Stimulated activated CD4-positive, alpha-beta T cell treated with anti-CD3 and anti-CD28 coated beads, Interleukin-12 subunit alpha, Interleukin-12 subunit beta, amount 100 ng/mL, for 24 hours (primary cell): ENCODE measurements at regions not wholly inside any gene's neighbourhood (a gene's known extent, or its start where the extent isn't known, plus 50 kb on each side); places are given as distances from the start of the nearest gene placed in this dataset.

ENCODE experiments used
- DNase-seq, 2 experiments: peaks; one replicate each; pipeline ENCODE4 v3.0.0-alpha.2; 2020; ENCODE audit warnings: low read depth in 2 of 2

DNA sequence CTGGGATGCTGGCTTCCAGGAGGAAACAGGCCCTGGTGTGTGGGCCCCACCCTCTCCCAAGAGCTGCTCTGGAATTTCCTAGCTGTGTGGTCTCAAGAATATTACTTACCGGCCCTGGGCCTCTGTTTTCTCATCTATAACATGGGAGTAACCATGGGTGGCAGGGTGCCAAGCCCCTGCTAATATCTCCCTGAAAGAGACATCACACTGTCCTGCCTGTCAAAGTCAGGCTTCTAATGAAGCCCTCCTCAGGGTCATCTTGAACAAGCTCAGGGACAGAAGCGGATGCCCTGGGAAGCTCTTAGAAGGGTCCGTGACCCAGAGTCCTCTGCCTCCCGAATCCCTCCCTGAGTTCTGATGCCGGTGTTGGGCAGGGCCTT is 173.2 kb upstream of the HDAC4 start:
- no peak for DNase-seq

GRCh38 chr2:239570971-239571520 is 170.2 kb upstream of the HDAC4 start:
- no peak for DNase-seq

- DNase-seq = no peak
Measured at GRCh38 chr2:239570216-239570925, 169.6 kb upstream of the HDAC4 start.

- no peak for DNase-seq
Measured at GRCh38 chr2:239569401-239570090, 168.7 kb upstream of the HDAC4 start.

GRCh38 chr2:239568601-239569000 is 167.8 kb upstream of the HDAC4 start:
- no peak for DNase-seq

DNA sequence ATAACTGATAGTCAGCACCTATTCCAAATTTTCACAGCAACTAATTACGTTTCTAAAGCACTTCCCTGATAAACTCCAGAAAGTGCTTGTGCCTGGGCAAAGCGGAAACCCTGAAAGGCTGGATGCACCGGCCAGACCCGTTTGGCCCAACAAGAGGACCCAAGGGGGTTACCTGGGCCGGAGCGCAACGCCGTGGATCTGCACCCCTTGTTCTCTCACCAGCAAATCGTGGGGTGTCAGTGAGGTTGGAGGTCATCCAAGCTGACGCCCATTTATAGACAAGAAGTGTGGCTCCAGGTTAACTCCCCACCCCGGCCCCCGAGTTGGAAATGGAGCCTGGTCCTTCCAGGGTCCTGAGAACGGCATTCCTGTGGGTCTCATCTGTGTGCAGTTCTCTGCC is 167.0 kb upstream of the HDAC4 start:
- DNase-seq = no peak

GRCh38 chr2:239566995-239567568 is 166.3 kb upstream of the HDAC4 start:
- no peak for DNase-seq

DNA sequence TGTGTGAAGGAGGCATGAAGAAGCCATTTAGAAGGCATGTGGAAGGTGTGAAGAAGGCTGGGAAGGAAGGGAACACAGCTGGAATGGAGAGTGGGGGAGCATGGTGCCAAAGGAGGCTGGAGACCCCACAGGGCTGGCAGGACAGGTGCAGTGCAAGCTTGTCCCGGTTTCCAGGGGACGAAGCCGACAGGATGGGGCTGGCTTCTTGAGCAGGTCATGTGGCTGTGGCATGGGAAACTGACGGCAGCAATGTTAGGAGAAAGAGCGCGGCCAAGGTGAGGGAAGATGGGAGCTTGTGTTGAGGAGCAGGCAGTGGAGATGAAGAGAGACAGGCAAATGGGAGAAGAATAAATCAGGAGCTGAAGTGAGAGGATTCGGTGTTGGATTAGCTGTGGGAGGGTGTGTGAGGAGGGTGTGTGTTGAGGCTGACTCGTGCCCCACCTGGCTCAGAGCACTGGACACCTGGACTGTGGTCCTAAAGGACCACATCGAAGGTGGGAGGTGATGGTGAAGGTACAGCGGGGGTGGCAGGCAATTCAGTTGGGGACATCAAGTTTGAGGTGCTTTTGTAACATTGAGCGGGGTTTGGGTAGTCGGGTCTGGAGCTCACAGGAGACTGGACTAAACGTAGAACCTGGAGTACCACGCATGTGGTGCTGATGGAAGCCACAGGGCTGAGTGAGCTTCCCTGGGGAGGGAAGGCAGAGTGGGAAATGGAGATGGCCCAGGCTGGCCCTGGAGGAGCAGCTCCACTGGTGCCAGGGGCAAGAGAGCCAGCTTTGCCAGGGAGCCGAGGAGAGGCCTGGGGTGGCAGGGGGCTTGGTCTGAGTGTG is 165.6 kb upstream of the HDAC4 start:
- no peak for DNase-seq

DNA sequence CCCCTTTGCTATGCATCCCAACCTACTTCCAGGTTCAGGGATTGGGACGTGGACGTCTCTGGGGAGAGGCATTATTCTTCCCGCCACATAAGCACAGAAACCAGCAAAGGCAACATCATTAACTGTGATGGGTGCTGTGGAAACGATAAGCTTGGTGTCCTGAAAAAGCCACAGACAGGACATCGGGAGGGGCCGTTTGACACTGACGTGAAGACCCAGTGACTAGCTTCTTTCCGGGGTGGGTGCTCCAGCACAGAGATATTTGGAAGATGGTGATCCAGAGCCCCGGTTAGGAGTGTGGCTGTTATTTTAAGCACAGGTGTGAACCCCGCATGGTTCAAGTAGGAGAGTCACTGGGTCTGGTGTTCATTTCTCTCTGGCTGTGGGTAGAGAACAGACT is 163.8 kb upstream of the HDAC4 start:
- no peak for DNase-seq

- DNase-seq = no peak
Measured at GRCh38 chr2:239563561-239563960, 162.7 kb upstream of the HDAC4 start.

- DNase-seq = no peak
Measured at GRCh38 chr2:239561446-239562001, 160.7 kb upstream of the HDAC4 start.

- DNase-seq = no peak
Measured at GRCh38 chr2:239559417-239560261, 158.8 kb upstream of the HDAC4 start.

DNA sequence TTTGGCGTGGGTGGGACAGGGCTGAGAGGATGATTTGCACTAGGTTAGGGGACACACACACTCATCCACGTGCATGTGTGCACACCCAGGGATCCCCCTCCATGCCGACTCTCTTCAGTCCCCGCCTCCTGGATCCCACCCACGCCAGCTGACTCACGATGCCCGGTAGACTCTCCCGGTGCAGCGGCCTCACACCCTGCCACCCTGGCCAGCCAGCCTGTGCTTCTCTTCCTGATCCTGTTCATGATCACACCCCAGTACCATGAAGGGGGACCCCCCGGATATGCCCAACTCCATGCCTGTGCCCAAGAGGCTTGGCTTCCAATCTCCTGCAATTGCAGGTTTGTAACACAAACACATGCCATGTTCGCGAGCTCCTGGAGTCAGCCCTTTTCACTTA is 157.8 kb upstream of the HDAC4 start:
- DNase-seq = no peak

- no peak for DNase-seq
Measured at GRCh38 chr2:239557516-239557915, 156.7 kb upstream of the HDAC4 start.

- DNase-seq = no peak
Measured at GRCh38 chr2:239555571-239555905, 154.7 kb upstream of the HDAC4 start.

DNA sequence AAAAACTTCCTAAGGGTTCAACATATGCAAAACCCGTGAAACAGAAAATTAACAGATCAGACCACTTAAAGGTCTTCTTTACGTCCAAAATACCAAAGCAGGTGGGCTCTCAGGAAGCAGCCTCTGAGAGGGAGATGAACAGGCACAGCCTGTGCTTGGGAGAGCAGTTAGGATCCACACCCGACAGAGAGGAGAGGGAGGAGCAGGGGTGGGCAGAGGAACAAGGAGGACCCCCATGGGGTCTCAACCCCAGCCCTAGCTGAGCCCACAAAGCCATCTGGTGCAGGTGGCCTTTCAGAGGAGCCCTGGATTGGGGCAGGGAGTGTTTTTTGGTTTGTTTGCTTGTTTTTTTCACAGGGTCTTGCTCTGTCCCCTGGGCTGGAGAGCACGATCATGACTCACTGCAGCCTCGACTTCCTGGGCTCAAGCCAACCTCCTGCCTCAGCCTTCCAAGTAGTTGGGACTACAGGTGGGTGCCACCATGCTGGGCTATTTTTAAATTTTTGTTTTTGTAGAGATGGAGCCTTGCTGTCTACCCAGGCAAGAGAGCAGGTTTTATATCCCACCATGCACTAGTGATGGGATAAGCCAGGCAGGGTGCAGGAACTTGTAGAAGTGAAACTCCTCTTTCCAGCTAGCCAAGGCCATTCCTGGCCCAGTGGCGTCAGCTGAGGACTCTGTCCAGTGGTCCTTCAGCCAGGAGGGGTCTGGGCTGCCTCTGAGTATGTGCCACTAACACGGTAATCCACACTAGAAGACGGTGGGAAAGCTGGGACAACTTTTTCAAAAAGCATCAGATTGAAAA is 154.1 kb upstream of the HDAC4 start:
- no peak for DNase-seq

DNA sequence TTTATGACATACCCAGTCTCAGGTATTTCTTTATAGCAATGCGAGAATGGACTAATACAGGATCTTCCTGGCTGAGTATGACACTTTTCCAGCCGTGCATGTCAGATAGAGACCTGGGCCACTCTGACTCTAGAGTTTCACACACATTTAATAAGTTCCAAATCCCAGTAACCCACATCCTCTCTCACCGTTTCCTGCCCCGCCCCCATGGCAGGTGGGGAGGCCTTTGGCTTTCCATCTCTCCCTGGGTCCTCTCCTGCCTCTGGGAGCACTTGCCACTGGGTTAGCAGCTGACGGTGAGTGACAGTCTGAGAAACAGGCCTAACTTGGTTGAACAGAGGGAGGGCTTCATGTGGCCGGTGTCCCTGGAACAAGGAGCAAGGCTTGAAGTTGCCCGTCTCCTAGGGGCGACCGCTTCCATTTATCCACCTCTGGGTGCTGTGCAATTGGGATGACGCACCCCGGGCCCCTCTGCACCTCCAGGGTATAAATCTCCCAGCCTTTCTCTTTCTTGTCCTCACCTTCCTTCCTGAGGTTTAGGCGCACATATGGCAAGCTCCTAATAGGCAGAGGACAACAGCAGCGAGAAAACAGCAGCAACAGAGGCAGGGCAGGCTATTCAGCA is 152.7 kb upstream of the HDAC4 start:
- no peak for DNase-seq

DNA sequence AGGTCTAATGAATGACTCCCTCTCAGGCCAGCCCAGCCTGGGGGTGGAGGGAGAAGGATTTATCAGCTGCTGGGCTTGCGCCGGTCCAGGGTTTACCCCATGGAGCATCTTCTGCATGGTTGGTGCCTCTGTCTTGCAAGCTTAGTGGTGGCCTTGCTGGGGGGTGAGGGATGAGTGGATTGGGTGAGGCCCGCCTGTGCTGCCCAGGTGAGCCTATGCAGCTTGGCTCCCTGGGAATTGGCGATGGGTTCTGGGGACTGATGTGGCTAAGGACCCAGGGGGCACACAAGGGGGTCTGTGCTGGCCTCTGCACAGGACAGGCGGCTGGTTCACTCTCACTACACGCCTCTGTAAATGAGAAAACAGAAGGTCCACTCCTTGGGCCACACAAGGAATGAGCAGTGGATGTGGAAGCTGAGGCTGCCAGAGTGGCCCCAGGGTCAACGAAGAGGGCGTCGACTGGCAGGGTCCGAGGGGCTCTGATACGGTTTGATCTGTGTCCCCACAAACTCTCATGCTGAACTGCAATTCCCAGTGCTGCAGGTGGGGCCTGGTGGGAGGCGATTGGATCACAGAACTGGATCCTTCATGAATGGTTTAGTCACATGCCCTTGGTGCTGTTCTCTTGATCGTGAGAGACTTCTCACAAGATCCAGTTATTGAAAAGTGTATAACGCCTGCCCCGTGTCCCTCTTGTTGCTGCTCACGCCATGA is 151.6 kb upstream of the HDAC4 start:
- no peak for DNase-seq

- DNase-seq = no peak
Measured at GRCh38 chr2:239551206-239551605, 150.4 kb upstream of the HDAC4 start.
